Activated T-helper 1 cell treated with anti-CD3 and anti-CD28 coated beads, Interleukin-12 subunit alpha, Interleukin-12 subunit beta, Interleukin-2, Interleukin-4 antibody, amounts not matched to agents 30 ng/mL and 10 ng/mL and 1 ng/mL, durations not matched to agents 14 hours and 24 hours and 36 hours (primary cell): ENCODE measurements at regions not wholly inside any gene's neighbourhood (a gene's known extent, or its start where the extent isn't known, plus 50 kb on each side); places are given as distances from the start of the nearest gene placed in this dataset.
A peak's percentile ranks its signal among the peaks of the same experiment; 100 is the strongest.
"Not testable (repeated sequence)": the region's sequence is repeated elsewhere in the genome, so short reads cannot be mapped to it uniquely, and the experiment has no call there.

ENCODE experiments used
- DNase-seq: peaks from one replicate; pipeline ENCODE4 v3.0.0; 2021; ENCODE audit warnings: low spot score
- H3K27ac Mint-ChIP-seq: one replicate; pipeline ENCODE4 v1.8.0; 2021; ENCODE audit warnings: mild to moderate bottlenecking, mixed read lengths
- H3K27me3 Mint-ChIP-seq: one replicate; pipeline ENCODE4 v1.8.0; 2022; ENCODE audit warnings: mild to moderate bottlenecking, moderate library complexity, mixed read lengths; ENCODE audit not compliant: insufficient read depth
- H3K36me3 Mint-ChIP-seq: one replicate; pipeline ENCODE4 v1.8.0; 2021; ENCODE audit warnings: low read depth, mixed read lengths
- H3K4me1 Mint-ChIP-seq: one replicate; pipeline ENCODE4 v1.8.0; 2021; ENCODE audit warnings: low read depth, mixed read lengths
- H3K4me3 Mint-ChIP-seq: one replicate; pipeline ENCODE4 v1.8.0; 2021; ENCODE audit warnings: mild to moderate bottlenecking, moderate library complexity, mixed read lengths
- H3K9me3 Mint-ChIP-seq: one replicate; pipeline ENCODE4 v1.8.0; 2021; ENCODE audit warnings: mixed read lengths
- intact Hi-C: fragments of 100-400 bp; cut with micrococcal nuclease; formaldehyde crosslinking; loops from one replicate; pipeline ENCODE4 v1.15.1; 2024

GRCh38 chr19:28583242-28583641 is 629.7 kb downstream of the UQCRFS1 start:
- DNase-seq: no peak
- Mint-ChIP-seq H3K4me3 (no peak overlapping the region), H3K27ac (no peak overlapping the region), H3K36me3 (no peaks in the 10 kb centered on the region), H3K27me3 (peaks cover 2% of the 10 kb centered on the region), H3K4me1 (no peaks in the 10 kb centered on the region), H3K9me3 (no peaks in the 10 kb centered on the region)
- intact Hi-C loops: no loop called here

GRCh38 chr19:28582796-28583195 is 630.2 kb downstream of the UQCRFS1 start:
- Mint-ChIP-seq H3K27ac (no peak overlapping the region), H3K4me3 (no peak overlapping the region), H3K4me1 (no peaks in the 10 kb centered on the region), H3K9me3 (no peaks in the 10 kb centered on the region), H3K27me3 (peaks cover 2% of the 10 kb centered on the region), H3K36me3 (no peaks in the 10 kb centered on the region)
- no peak for DNase-seq
- intact Hi-C loops: no loop called here

- H3K9me3 Mint-ChIP-seq: no peaks in the 10 kb centered on the region
- H3K27me3 Mint-ChIP-seq: peaks cover 2% of the 10 kb centered on the region
- H3K27ac Mint-ChIP-seq: no peak overlapping the region
- intact Hi-C loops: no loop called here
- no peaks in the 10 kb centered on the region for H3K4me1 Mint-ChIP-seq
- no peaks in the 10 kb centered on the region for H3K36me3 Mint-ChIP-seq
- no peak overlapping the region for H3K4me3 Mint-ChIP-seq
- no peak for DNase-seq
Measured at GRCh38 chr19:28582344-28582743, 630.6 kb downstream of the UQCRFS1 start.

GRCh38 chr19:28581468-28581770 is 631.5 kb downstream of the UQCRFS1 start:
- no peak overlapping the region for H3K27ac Mint-ChIP-seq
- peaks cover 2% of the 10 kb centered on the region for H3K27me3 Mint-ChIP-seq
- DNase-seq: no peak
- intact Hi-C loops: no loop called here
- no peak overlapping the region for H3K4me3 Mint-ChIP-seq
- H3K4me1 Mint-ChIP-seq: no peaks in the 10 kb centered on the region
- no peaks in the 10 kb centered on the region for H3K9me3 Mint-ChIP-seq
- no peaks in the 10 kb centered on the region for H3K36me3 Mint-ChIP-seq

- intact Hi-C loops: no loop called here
- DNase-seq: no peak
- H3K27me3 Mint-ChIP-seq: peaks cover 2% of the 10 kb centered on the region
- H3K27ac Mint-ChIP-seq: no peak overlapping the region
- no peak overlapping the region for H3K4me3 Mint-ChIP-seq
- H3K36me3 Mint-ChIP-seq: no peaks in the 10 kb centered on the region
- no peaks in the 10 kb centered on the region for H3K4me1 Mint-ChIP-seq
- no peaks in the 10 kb centered on the region for H3K9me3 Mint-ChIP-seq
Measured at GRCh38 chr19:28578786-28579505, 634.0 kb downstream of the UQCRFS1 start.

- no peak overlapping the region for H3K4me3 Mint-ChIP-seq
- no peak for DNase-seq
- no peaks in the 10 kb centered on the region for H3K4me1 Mint-ChIP-seq
- peak overlapping the region; percentile 40 for H3K27ac Mint-ChIP-seq
- no peaks in the 10 kb centered on the region for H3K36me3 Mint-ChIP-seq
- no peaks in the 10 kb centered on the region for H3K9me3 Mint-ChIP-seq
- peaks cover 2% of the 10 kb centered on the region for H3K27me3 Mint-ChIP-seq
- intact Hi-C loops: no loop called here
Measured at GRCh38 chr19:28578208-28578607, 634.7 kb downstream of the UQCRFS1 start.

GRCh38 chr19:28577666-28578065 is 635.3 kb downstream of the UQCRFS1 start:
- intact Hi-C loops: no loop called here
- Mint-ChIP-seq H3K9me3 (no peaks in the 10 kb centered on the region), H3K27me3 (peaks cover 2% of the 10 kb centered on the region), H3K36me3 (no peaks in the 10 kb centered on the region), H3K27ac (no peak overlapping the region), H3K4me1 (no peaks in the 10 kb centered on the region), H3K4me3 (no peak overlapping the region)
- no peak for DNase-seq

GRCh38 chr19:28577233-28577632 is 635.7 kb downstream of the UQCRFS1 start:
- Mint-ChIP-seq H3K4me3 (no peak overlapping the region), H3K4me1 (no peaks in the 10 kb centered on the region), H3K27me3 (peaks cover 2% of the 10 kb centered on the region), H3K36me3 (no peaks in the 10 kb centered on the region), H3K27ac (no peak overlapping the region), H3K9me3 (no peaks in the 10 kb centered on the region)
- DNase-seq: no peak
- intact Hi-C loops: no loop called here

- Mint-ChIP-seq H3K27ac (no peak overlapping the region), H3K27me3 (peaks cover 3% of the 10 kb centered on the region), H3K4me1 (no peaks in the 10 kb centered on the region), H3K4me3 (no peak overlapping the region), H3K36me3 (no peaks in the 10 kb centered on the region), H3K9me3 (no peaks in the 10 kb centered on the region)
- intact Hi-C loops: no loop called here
- no peak for DNase-seq
Measured at GRCh38 chr19:28575816-28576215, 637.1 kb downstream of the UQCRFS1 start.

GRCh38 chr19:28575312-28575711 is 637.6 kb downstream of the UQCRFS1 start:
- H3K4me3 Mint-ChIP-seq, H3K36me3 Mint-ChIP-seq, H3K4me1 Mint-ChIP-seq, intact Hi-C loops, DNase-seq, H3K27me3 Mint-ChIP-seq, H3K9me3 Mint-ChIP-seq: not testable (repeated sequence)
- peak overlapping the region; percentile 59 for H3K27ac Mint-ChIP-seq

GRCh38 chr19:28574212-28574611 is 638.7 kb downstream of the UQCRFS1 start:
- DNase-seq: no peak
- H3K4me1 Mint-ChIP-seq: no peaks in the 10 kb centered on the region
- peaks cover 2% of the 10 kb centered on the region for H3K27me3 Mint-ChIP-seq
- H3K9me3 Mint-ChIP-seq: no peaks in the 10 kb centered on the region
- no peak overlapping the region for H3K4me3 Mint-ChIP-seq
- no peaks in the 10 kb centered on the region for H3K36me3 Mint-ChIP-seq
- no peak overlapping the region for H3K27ac Mint-ChIP-seq
- intact Hi-C loops: no loop called here

GRCh38 chr19:28569132-28570131 is 643.5 kb downstream of the UQCRFS1 start:
- Mint-ChIP-seq H3K27me3 (peaks cover 2% of the 10 kb centered on the region), H3K4me3 (no peak overlapping the region), H3K9me3 (no peaks in the 10 kb centered on the region), H3K27ac (no peak overlapping the region), H3K36me3 (no peaks in the 10 kb centered on the region), H3K4me1 (no peaks in the 10 kb centered on the region)
- intact Hi-C loops: no loop called here
- DNase-seq: no peak

- Mint-ChIP-seq H3K27me3 (peaks cover 4% of the 10 kb centered on the region), H3K27ac (no peak overlapping the region), H3K4me1 (no peaks in the 10 kb centered on the region), H3K36me3 (no peaks in the 10 kb centered on the region), H3K4me3 (no peak overlapping the region), H3K9me3 (no peaks in the 10 kb centered on the region)
- intact Hi-C loops: no loop called here
- no peak for DNase-seq
Measured at GRCh38 chr19:28567834-28568233, 645.1 kb downstream of the UQCRFS1 start.
